IMR-90 (cell line): ENCODE measurements at regions not wholly inside any gene's neighbourhood (a gene's known extent, or its start where the extent isn't known, plus 50 kb on each side); places are given as distances from the start of the nearest gene placed in this dataset.

Source experiments
- ATAC-seq: fragments of 200-7000 bp; cut with Tn5 transposase; 2 replicates; pipeline ENCODE4 v1.9.1; 2020; ENCODE audit warnings: low read depth, mild to moderate bottlenecking, moderate library complexity
- BruUV-seq: library from RNA; stranded (reverse); fragments of 400-500 nt; replicated peaks from 2 replicates; lab custom pipeline; 2021; lab: Mats Ljungman, UMichigan
- CTCF ChIA-PET: fragments of 300-600 bp; formaldehyde crosslinking; extraction: SDS; loops from one replicate; lab custom pipeline; 2021; ENCODE audit warnings: antibody characterized with exemption; lab: Yijun Ruan, JAX
- POLR2A ChIA-PET: fragments of 300-600 bp; sonication (Branson Sonifier 250); formaldehyde crosslinking; loops from one replicate; lab custom pipeline; 2022; ENCODE audit warnings: antibody characterized with exemption; ENCODE audit not compliant: unreplicated experiment; lab: Charles Lee
- DNase-seq: peaks from one replicate; pipeline ENCODE4 v3.0.0; 2013
- H2AFZ ChIP-seq: replicated peaks from 2 replicates; pipeline ENCODE3; 2013; ENCODE audit warnings: low read length, mild to moderate bottlenecking; ENCODE audit not compliant: poor library complexity
- H2AK5ac ChIP-seq: 2 replicates; pipeline ENCODE4 v1.6.1; 2013; ENCODE audit warnings: low read depth, low read length, inconsistent platforms
- H2AK9ac ChIP-seq: replicated peaks from 2 replicates; pipeline ENCODE3; 2013; ENCODE audit warnings: mild to moderate bottlenecking, low read depth, low read length, moderate library complexity; ENCODE audit not compliant: poor library complexity
- H2BK120ac ChIP-seq: 2 replicates; pipeline ENCODE4 v1.6.1; 2013; ENCODE audit warnings: low read depth, low read length, inconsistent platforms
- H2BK15ac ChIP-seq: 3 replicates; pipeline ENCODE4 v1.6.1; 2013; ENCODE audit warnings: low read depth, low read length, inconsistent platforms
- H2BK20ac ChIP-seq: 2 replicates; pipeline ENCODE4 v1.6.1; 2013; ENCODE audit warnings: low read depth, mild to moderate bottlenecking, inconsistent platforms, low read length, moderate library complexity
- H2BK5ac ChIP-seq: 2 replicates; pipeline ENCODE4 v1.6.1; 2013; ENCODE audit warnings: mild to moderate bottlenecking, low read depth, low read length, inconsistent platforms; ENCODE audit not compliant: poor library complexity, severe bottlenecking
- H3K14ac ChIP-seq: replicated peaks from 2 replicates; pipeline ENCODE4 v1.6.1; 2013; ENCODE audit warnings: low read depth, low read length, inconsistent platforms
- H3K18ac ChIP-seq: 2 replicates; pipeline ENCODE4 v1.6.1; 2013; ENCODE audit warnings: low read depth, low read length, control low read depth
- H3K23ac ChIP-seq: 2 replicates; pipeline ENCODE4 v1.6.1; 2013; ENCODE audit warnings: low read depth, low read length, inconsistent platforms
- H3K27ac ChIP-seq: 2 replicates; pipeline ENCODE4 v1.5.1; 2013; ENCODE audit warnings: mild to moderate bottlenecking, control low read depth, low read length; ENCODE audit not compliant: insufficient read depth
- H3K27me3 ChIP-seq: 2 replicates; pipeline ENCODE4 v1.6.1; 2013; ENCODE audit warnings: low read length; ENCODE audit not compliant: control insufficient read depth, insufficient read depth
- H3K36me3 ChIP-seq: 2 replicates; pipeline ENCODE4 v1.6.1; 2013; ENCODE audit warnings: low read length, mixed read lengths; ENCODE audit not compliant: control insufficient read depth, insufficient read depth
- H3K4ac ChIP-seq: 2 replicates; pipeline ENCODE4 v1.6.1; 2013; ENCODE audit warnings: low read depth, low read length, inconsistent platforms
- H3K4me1 ChIP-seq: 2 replicates; pipeline ENCODE4 v1.6.1; 2013; ENCODE audit warnings: low read length, mixed read lengths; ENCODE audit not compliant: control insufficient read depth, insufficient read depth
- H3K4me2 ChIP-seq: 2 replicates; pipeline ENCODE4 v1.6.1; 2013; ENCODE audit warnings: low read depth, mild to moderate bottlenecking, control low read depth, low read length, moderate library complexity
- H3K4me3 ChIP-seq: 2 replicates; pipeline ENCODE4 v1.5.1; 2013; ENCODE audit warnings: low read depth, mild to moderate bottlenecking, control low read depth, low read length, moderate library complexity; ENCODE audit not compliant: insufficient read depth
- H3K56ac ChIP-seq: 2 replicates; pipeline ENCODE4 v1.6.1; 2013; ENCODE audit warnings: low read length, inconsistent platforms; ENCODE audit not compliant: insufficient read depth; ENCODE audit errors: extremely low read depth
- H3K79me1 ChIP-seq, 2 experiments: 2 replicates each; pipeline ENCODE4 v1.6.1; 2013; ENCODE audit warnings: low read length in 2 of 2, inconsistent platforms in 1 of 2, low read depth in 1 of 2
- H3K9ac ChIP-seq: 2 replicates; pipeline ENCODE4 v1.6.1; 2013; ENCODE audit warnings: low read depth, low read length, control low read depth
- H3K9me1 ChIP-seq: 2 replicates; pipeline ENCODE4 v1.6.1; 2013; ENCODE audit warnings: low read length, inconsistent platforms; ENCODE audit not compliant: insufficient read depth
- H3K9me3 ChIP-seq: 2 replicates; pipeline ENCODE4 v1.6.1; 2013; ENCODE audit warnings: low read length; ENCODE audit not compliant: control insufficient read depth, insufficient read depth
- H4K20me1 ChIP-seq: 2 replicates; pipeline ENCODE4 v1.6.1; 2013; ENCODE audit warnings: low read length, inconsistent platforms; ENCODE audit not compliant: insufficient read depth
- H4K5ac ChIP-seq: 2 replicates; pipeline ENCODE4 v1.6.1; 2013; ENCODE audit warnings: mild to moderate bottlenecking, low read depth, low read length, control low read depth
- H4K8ac ChIP-seq, 2 experiments: 2 replicates each; pipeline ENCODE4 v1.6.1; 2013; ENCODE audit warnings: low read depth in 2 of 2, low read length in 2 of 2, control low read depth in 1 of 2, inconsistent platforms in 1 of 2
- H4K91ac ChIP-seq: 2 replicates; pipeline ENCODE4 v1.6.1; 2013; ENCODE audit warnings: low read depth, low read length, inconsistent platforms; ENCODE audit not compliant: insufficient read depth
- BHLHE40 ChIP-seq: fragments of 150-350 bp; IDR thresholded peaks from 2 replicates; pipeline ENCODE4 v1.6.1; 2016; ENCODE audit warnings: mild to moderate bottlenecking, low read depth, low read length
- CEBPB ChIP-seq: IDR thresholded peaks from 2 replicates; pipeline ENCODE4 v1.6.1; 2012; ENCODE audit warnings: low read depth, low read length, improper control_type of control experiment
- CHD1 ChIP-seq: IDR thresholded peaks from 2 replicates; pipeline ENCODE4 v1.6.1; 2012; ENCODE audit warnings: low read depth, low read length, improper control_type of control experiment
- FOS ChIP-seq: fragments of 150-350 bp; IDR thresholded peaks from 2 replicates; pipeline ENCODE4 v1.6.1; 2016; ENCODE audit warnings: low read depth, low read length
- MAFK ChIP-seq: IDR thresholded peaks from 2 replicates; pipeline ENCODE4 v1.6.1; 2012; ENCODE audit warnings: low read depth, low read length, improper control_type of control experiment
- POLR2A ChIP-seq: IDR thresholded peaks from 2 replicates; pipeline ENCODE4 v1.6.1; 2012; ENCODE audit warnings: mild to moderate bottlenecking, low read depth, low read length
- RCOR1 ChIP-seq: IDR thresholded peaks from 2 replicates; pipeline ENCODE4 v1.6.1; 2012; ENCODE audit warnings: mild to moderate bottlenecking, low read length, improper control_type of control experiment; ENCODE audit not compliant: insufficient replicate concordance
- WGBS, 2 experiments: methylation state at CpG; one replicate each; pipeline versions ENCODE4 v1.1.5 to v1.1.7; 2013; ENCODE audit warnings: missing lambda C conversion rate in 2 of 2; ENCODE audit not compliant: insufficient read length in 1 of 2; ENCODE audit errors: extremely low coverage in 2 of 2; 5-methylcytosine and 5-hydroxymethylcytosine counted together
- dilution Hi-C: fragments of 300-500 bp; cut with HindIII; formaldehyde crosslinking; loops from one replicate; pipeline ENCODE4 v1.14.3; 2018; ENCODE audit warnings: low sequenced_read_pairs; ENCODE audit not compliant: unreplicated experiment
- in situ Hi-C: fragments of 300-500 bp; cut with MboI; formaldehyde crosslinking; loops from 3 replicates; pipeline ENCODE4 v1.14.3; 2019; ENCODE audit warnings: low sequenced_read_pairs, inconsistent platforms, mixed read lengths
- intact Hi-C: fragments of 100-400 bp; cut with micrococcal nuclease; formaldehyde crosslinking; loops from 2 replicates; pipeline ENCODE4 v1.10.0; 2022
- TF ChIP-seq, protein P1 (sequence below): conservative IDR thresholded peaks from 2 replicates; pipeline ENCODE4 v1.5.1; 2012; ENCODE audit warnings: mild to moderate bottlenecking, low read depth, low read length, improper control_type of control experiment

- peak; percentile 1 for DNase-seq
- Histone ChIP-seq H4K5ac (no peak overlapping the region), H3K18ac (no peak overlapping the region), H3K36me3 (no peaks in the 10 kb centered on the region), H2BK5ac (no peak overlapping the region), H3K4me3 (no peak overlapping the region), H3K4me2 (no peak overlapping the region), H3K14ac (no peak overlapping the region), H3K27ac (no peak overlapping the region), H4K91ac (no peak overlapping the region), H4K8ac (no peak overlapping the region), H2AFZ (no peak overlapping the region), H2AK5ac (no peak overlapping the region), H3K4me1 (no peaks in the 10 kb centered on the region), H2BK20ac (no peak overlapping the region), H3K9me3 (no peaks in the 10 kb centered on the region), H3K4ac (no peak overlapping the region), H3K9me1 (no peaks in the 10 kb centered on the region), H2BK120ac (no peak overlapping the region), H4K20me1 (no peaks in the 10 kb centered on the region), H3K56ac (no peak overlapping the region), H3K23ac (no peak overlapping the region), H3K9ac (no peak overlapping the region), H3K27me3 (no peaks in the 10 kb centered on the region), H2BK15ac (no peak overlapping the region), H2AK9ac (no peak overlapping the region), H3K79me1 (no peaks in the 10 kb centered on the region)
- ChIA-PET CTCF (no interaction called here), POLR2A (no interaction called here)
- in situ Hi-C loops (no loop called here), dilution Hi-C loops (no loop called here), intact Hi-C loops (no loop called here)
- ATAC-seq: no peak
- no CpG with 5 or more reads among the region's 5 CpGs for WGBS, 2 experiments
- BruUV-seq: no TSS peak
- TF ChIP-seq POLR2A (no peak), BHLHE40 (no peak), RCOR1 (no peak), CEBPB (no peak), MAFK (no peak), CHD1 (no peak), FOS (no peak)
- TF ChIP-seq, protein P1, sequence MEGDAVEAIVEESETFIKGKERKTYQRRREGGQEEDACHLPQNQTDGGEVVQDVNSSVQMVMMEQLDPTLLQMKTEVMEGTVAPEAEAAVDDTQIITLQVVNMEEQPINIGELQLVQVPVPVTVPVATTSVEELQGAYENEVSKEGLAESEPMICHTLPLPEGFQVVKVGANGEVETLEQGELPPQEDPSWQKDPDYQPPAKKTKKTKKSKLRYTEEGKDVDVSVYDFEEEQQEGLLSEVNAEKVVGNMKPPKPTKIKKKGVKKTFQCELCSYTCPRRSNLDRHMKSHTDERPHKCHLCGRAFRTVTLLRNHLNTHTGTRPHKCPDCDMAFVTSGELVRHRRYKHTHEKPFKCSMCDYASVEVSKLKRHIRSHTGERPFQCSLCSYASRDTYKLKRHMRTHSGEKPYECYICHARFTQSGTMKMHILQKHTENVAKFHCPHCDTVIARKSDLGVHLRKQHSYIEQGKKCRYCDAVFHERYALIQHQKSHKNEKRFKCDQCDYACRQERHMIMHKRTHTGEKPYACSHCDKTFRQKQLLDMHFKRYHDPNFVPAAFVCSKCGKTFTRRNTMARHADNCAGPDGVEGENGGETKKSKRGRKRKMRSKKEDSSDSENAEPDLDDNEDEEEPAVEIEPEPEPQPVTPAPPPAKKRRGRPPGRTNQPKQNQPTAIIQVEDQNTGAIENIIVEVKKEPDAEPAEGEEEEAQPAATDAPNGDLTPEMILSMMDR: no peak
Measured at GRCh38 chr1:101587741-101588140, 350.9 kb downstream of the S1PR1 start.
